ENCODE measurements at regions not wholly inside any gene's neighbourhood (a gene's known extent, or its start where the extent isn't known, plus 50 kb on each side); places are given as distances from the start of the nearest gene placed in this dataset.

DNA sequence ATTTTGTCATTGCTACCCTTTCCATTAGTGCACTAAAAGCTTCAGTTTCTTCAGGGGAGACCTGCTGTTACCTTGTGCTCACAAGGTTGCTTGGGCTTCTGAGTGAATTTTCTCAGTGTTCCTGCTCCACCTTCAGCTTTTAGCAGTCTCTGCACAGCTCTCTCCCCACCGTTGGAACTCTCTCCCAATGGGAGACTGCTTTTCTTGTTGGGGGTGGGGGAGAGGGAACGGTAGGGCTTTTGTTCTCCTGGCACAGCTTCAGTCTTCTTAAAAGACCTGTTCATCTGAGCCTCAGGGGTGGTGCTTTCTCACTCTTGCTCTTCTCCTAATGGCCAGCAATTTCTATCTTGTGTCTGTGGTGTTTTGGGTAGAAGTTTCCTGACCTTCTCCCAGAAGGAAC, 915.7 kb downstream of the EFNA5 start:
- H3K27ac ChIP-seq (ENCODE audit: insufficient read length, low read depth, low read length), result no peak overlapping the region
- H2BK5ac ChIP-seq (ENCODE audit: insufficient read length, low read length), result no peak overlapping the region
- H3K56ac ChIP-seq (ENCODE audit: insufficient read length, low read depth, low read length), result no peak overlapping the region
- no peak overlapping the region for H2AK5ac ChIP-seq (ENCODE audit: insufficient read length, low read length)
- no peak overlapping the region for H3K14ac ChIP-seq (ENCODE audit: insufficient read depth, low read length)
- H2BK120ac ChIP-seq (ENCODE audit: low read depth, low read length, poor library complexity, severe bottlenecking), result no peak overlapping the region
- 0 out of 3 replicates have a peak, but pooled peaks have one; percentile 14 for TF ChIP-seq CTCF (conservative IDR thresholded peaks at IDR 0.05)
- DNase-seq, result peak; percentile 57
- H4K8ac ChIP-seq (replicated peaks; ENCODE audit: insufficient read length, low read depth, low read length), result no peak overlapping the region
- Mint-ChIP-seq H3K36me3 (ENCODE audit: insufficient read depth in 1 of 3, low read depth in 3 of 3) (no peaks in the 10 kb centered on the region), H3K9me3 (no peaks in the 10 kb centered on the region), H3K27me3 (ENCODE audit: low read depth) (no peaks in the 10 kb centered on the region), H3K4me3 (no peak overlapping the region), H3K4me1 (peaks cover 20 to 22% of the 10 kb centered on the region in 2 experiments), H3K27ac (peak overlapping the region in 1 of 3 experiments; percentile 54; a peak in 3 of 7 replicates)
- no peak overlapping the region for H4K5ac ChIP-seq (ENCODE audit: insufficient read length, low read depth, low read length)
- H3T11ph ChIP-seq (ENCODE audit: low read length), result no peak overlapping the region
- peak overlapping the region; percentile 18 for H2AFZ ChIP-seq (ENCODE audit: low read length)
- no peak overlapping the region for H3K23ac ChIP-seq (ENCODE audit: insufficient read length, low read depth, low read length)
- H4K20me1 ChIP-seq (ENCODE audit: control insufficient read depth, insufficient read depth, insufficient read length), result no peaks in the 10 kb centered on the region
- H3K4me1 ChIP-seq (ENCODE audit: insufficient read depth, low read length), result no peaks in the 10 kb centered on the region; the same call in 1 of the 2 replicates
- H2BK15ac ChIP-seq (ENCODE audit: low read depth, low read length), result no peak overlapping the region
- no peaks in the 10 kb centered on the region for H3K9me3 ChIP-seq (ENCODE audit: control insufficient read depth, low read depth, low read length)
- no peak overlapping the region for H2BK20ac ChIP-seq (ENCODE audit: low read depth, low read length, poor library complexity, severe bottlenecking)
- H3K23me2 ChIP-seq (ENCODE audit: insufficient read length, low read depth, low read length, poor library complexity, severe bottlenecking), result no peaks in the 10 kb centered on the region
- no peak overlapping the region for H3K9ac ChIP-seq (ENCODE audit: extremely low read depth, insufficient read length, low read length)
- no peak overlapping the region for H3K18ac ChIP-seq (ENCODE audit: insufficient read length, low read depth, low read length)
- no peak overlapping the region for H2BK12ac ChIP-seq (ENCODE audit: insufficient read length, low read depth, low read length)
- no peaks in the 10 kb centered on the region for H3K79me2 ChIP-seq (ENCODE audit: insufficient read depth, low read length)
- WGBS (ENCODE audit: extremely low coverage, insufficient read length, low lambda C conversion rate), result no CpG with 5 or more reads among the region's 2 CpGs
- H3K4ac ChIP-seq (ENCODE audit: low read depth, low read length), result no peak overlapping the region
- H3K27me3 ChIP-seq (ENCODE audit: insufficient read depth, low read length), result no peaks in the 10 kb centered on the region
- H4K91ac ChIP-seq (ENCODE audit: insufficient read length, low read depth, low read length), result no peak overlapping the region
- no peaks in the 10 kb centered on the region for H3K79me1 ChIP-seq (ENCODE audit: insufficient read depth, low read depth, low read length, poor library complexity, severe bottlenecking)
- H3K4me2 ChIP-seq (ENCODE audit: insufficient read depth, insufficient read length, low read length), result no peak overlapping the region
